ENCODE measurements at regions not wholly inside any gene's neighbourhood (a gene's known extent, or its start where the extent isn't known, plus 50 kb on each side); places are given as distances from the start of the nearest gene placed in this dataset.

DNA sequence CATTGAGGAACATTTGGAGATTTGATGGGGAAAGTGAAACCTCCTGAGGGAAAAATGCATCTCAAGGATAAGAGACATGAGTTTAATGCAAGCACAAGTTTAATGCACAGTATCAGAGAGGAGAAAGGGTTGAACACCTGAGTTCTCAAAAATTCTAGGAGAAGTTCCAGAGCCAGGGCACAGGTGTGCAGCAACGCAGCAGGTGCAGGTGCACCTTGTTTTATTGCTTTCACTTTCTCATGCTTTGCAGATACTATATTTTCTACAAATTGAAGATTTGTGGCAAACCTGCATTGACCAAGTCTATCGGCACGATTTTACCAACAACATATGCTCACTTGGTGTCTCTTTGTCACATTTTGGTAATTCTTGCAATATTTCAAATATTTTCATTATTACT lies 267.6 kb upstream of the HNRNPA3 start:
- Histone ChIP-seq H3K27ac (ENCODE audit: extremely low read length, insufficient read depth, low read length) (no peak overlapping the region), H4K20me1 (ENCODE audit: insufficient read depth, low read length) (no peaks in the 10 kb centered on the region; the same call in 1 of the 2 replicates), H3K36me3 (replicated peaks in 1 of 2; ENCODE audit: control insufficient read depth in 1 of 2, insufficient read depth in 2 of 2, low read length in 2 of 2) (no peaks in the 10 kb centered on the region), H3K4me3 (replicated peaks in 1 of 3; ENCODE audit: insufficient read depth in 1 of 3, low read depth in 2 of 3, low read length in 3 of 3) (no peak overlapping the region), H3K79me2 (ENCODE audit: insufficient read depth, low read length) (no peaks in the 10 kb centered on the region), H3K27me3 (ENCODE audit: control insufficient read depth in 1 of 2, insufficient read depth in 2 of 2, low read length in 2 of 2) (peaks cover 0 to 20% of the 10 kb centered on the region in 2 experiments; a peak in 1 of 5 replicates), H3K4me1 (ENCODE audit: insufficient read depth, low read length) (no peaks in the 10 kb centered on the region), H3K9me3 (ENCODE audit: low read length) (no peaks in the 10 kb centered on the region), H3K4me2 (ENCODE audit: low read depth, low read length) (no peak overlapping the region), H2AFZ (ENCODE audit: low read length) (no peak overlapping the region), H3K9ac (ENCODE audit: insufficient read depth, low read depth, low read length) (no peak overlapping the region)
- POLR2A ChIA-PET: no interaction called here
- DNase-seq (ENCODE audit: low spot score) (no peak), FAIRE-seq (no peak), ATAC-seq (no peak)
- intact Hi-C loops (cut with micrococcal nuclease; ENCODE audit: unreplicated experiment): no loop called here
- 11% methylated on average over 3 of the region's 3 CpGs for WGBS (ENCODE audit: low lambda C conversion rate)
- no TSS peak for BruUV-seq (replicated peaks)
- TF ChIP-seq, protein P1, sequence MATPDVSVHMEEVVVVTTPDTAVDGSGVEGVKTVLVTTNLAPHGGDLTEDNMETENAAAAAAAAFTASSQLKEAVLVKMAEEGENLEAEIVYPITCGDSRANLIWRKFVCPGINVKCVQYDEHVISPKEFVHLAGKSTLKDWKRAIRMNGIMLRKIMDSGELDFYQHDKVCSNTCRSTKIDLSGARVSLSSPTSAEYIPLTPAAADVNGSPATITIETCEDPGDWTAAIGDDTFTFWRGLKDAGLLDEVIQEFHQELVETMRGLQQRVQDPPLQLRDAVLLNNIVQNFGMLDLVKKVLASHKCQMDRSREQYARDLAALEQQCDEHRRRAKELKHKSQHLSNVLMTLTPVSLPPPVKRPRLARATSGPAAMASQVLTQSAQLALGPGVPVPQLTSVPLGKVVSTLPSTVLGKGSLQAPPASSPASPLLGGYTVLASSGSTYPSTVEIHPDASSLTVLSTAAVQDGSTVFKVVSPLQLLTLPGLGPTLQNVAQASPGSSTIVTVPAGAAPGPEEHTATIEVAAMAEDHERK (CRISPR knock-in tag; IDR thresholded peaks at IDR 0.05; ENCODE audit: low read depth): no peak
- TF ChIP-seq SRSF1 (optimal IDR thresholded peaks at IDR 0.05; ENCODE audit: low read depth, low read length): no peak
- TF ChIP-seq ATF7-NPFF (CRISPR knock-in tag; IDR thresholded peaks at IDR 0.05; ENCODE audit: low read depth): no peak
- no peak for TF ChIP-seq KLF6 (CRISPR knock-in tag; IDR thresholded peaks at IDR 0.05)
- no peak for TF ChIP-seq ZNF331 (CRISPR knock-in tag; IDR thresholded peaks at IDR 0.05)
- TF ChIP-seq, protein P2, sequence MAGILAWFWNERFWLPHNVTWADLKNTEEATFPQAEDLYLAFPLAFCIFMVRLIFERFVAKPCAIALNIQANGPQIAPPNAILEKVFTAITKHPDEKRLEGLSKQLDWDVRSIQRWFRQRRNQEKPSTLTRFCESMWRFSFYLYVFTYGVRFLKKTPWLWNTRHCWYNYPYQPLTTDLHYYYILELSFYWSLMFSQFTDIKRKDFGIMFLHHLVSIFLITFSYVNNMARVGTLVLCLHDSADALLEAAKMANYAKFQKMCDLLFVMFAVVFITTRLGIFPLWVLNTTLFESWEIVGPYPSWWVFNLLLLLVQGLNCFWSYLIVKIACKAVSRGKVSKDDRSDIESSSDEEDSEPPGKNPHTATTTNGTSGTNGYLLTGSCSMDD (CRISPR knock-in tag; IDR thresholded peaks at IDR 0.05): no peak
- CTCF ChIA-PET (ENCODE audit: low intra/inter-chr PET ratio, low total read pairs): no interaction called here
- in situ Hi-C loops (cut with HindIII; ENCODE audit: extremely low pct_ligation_motif_present, low pct_unique_long_range_greater_than_20kb): no loop called here

DNA sequence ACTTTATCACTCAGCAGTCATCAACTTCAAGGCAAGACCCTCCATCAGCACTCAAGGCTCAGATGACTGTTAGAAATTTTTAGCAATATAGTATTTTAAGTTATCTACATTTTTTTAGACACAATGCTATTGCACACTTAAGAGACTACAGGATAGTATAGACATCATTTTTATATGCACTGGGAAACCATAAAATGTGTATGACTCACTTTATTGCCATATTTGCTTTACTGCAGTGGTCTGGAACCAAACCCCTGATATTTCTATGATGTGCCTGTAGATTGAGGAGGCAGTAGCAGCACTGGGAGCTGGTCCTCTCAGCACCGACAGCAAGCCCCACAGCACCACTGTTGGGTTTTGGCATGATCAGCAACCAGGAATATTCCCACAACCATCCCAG lies 264.8 kb upstream of the HNRNPA3 start:
- Histone ChIP-seq H3K27me3 (ENCODE audit: control insufficient read depth in 1 of 2, insufficient read depth in 2 of 2, low read length in 2 of 2) (peaks cover 0 to 15% of the 10 kb centered on the region in 2 experiments; a peak in 1 of 5 replicates), H3K4me3 (replicated peaks in 1 of 3; ENCODE audit: insufficient read depth in 1 of 3, low read depth in 2 of 3, low read length in 3 of 3) (no peak overlapping the region), H3K4me1 (ENCODE audit: insufficient read depth, low read length) (no peaks in the 10 kb centered on the region), H3K36me3 (replicated peaks in 1 of 2; ENCODE audit: control insufficient read depth in 1 of 2, insufficient read depth in 2 of 2, low read length in 2 of 2) (no peaks in the 10 kb centered on the region), H3K79me2 (ENCODE audit: insufficient read depth, low read length) (no peaks in the 10 kb centered on the region), H3K9me3 (ENCODE audit: low read length) (no peaks in the 10 kb centered on the region), H2AFZ (ENCODE audit: low read length) (no peak overlapping the region), H3K9ac (ENCODE audit: insufficient read depth, low read depth, low read length) (no peak overlapping the region), H3K27ac (ENCODE audit: extremely low read length, insufficient read depth, low read length) (no peak overlapping the region), H4K20me1 (ENCODE audit: insufficient read depth, low read length) (no peaks in the 10 kb centered on the region), H3K4me2 (ENCODE audit: low read depth, low read length) (no peak overlapping the region)
- intact Hi-C loops (cut with micrococcal nuclease; ENCODE audit: unreplicated experiment): no loop called here
- CTCF ChIA-PET (ENCODE audit: low intra/inter-chr PET ratio, low total read pairs): no interaction called here
- BruUV-seq (replicated peaks): no TSS peak
- in situ Hi-C loops (cut with HindIII; ENCODE audit: extremely low pct_ligation_motif_present, low pct_unique_long_range_greater_than_20kb): no loop called here
- POLR2A ChIA-PET: no interaction called here
- FAIRE-seq (no peak), ATAC-seq (no peak), DNase-seq (ENCODE audit: low spot score) (no peak)
- WGBS (ENCODE audit: low lambda C conversion rate): 9% methylated on average over 1 of the region's 1 CpG
- no peak for TF ChIP-seq SMC3 (IDR thresholded peaks at IDR 0.05; ENCODE audit: low read length)
- TF ChIP-seq, protein P3, sequence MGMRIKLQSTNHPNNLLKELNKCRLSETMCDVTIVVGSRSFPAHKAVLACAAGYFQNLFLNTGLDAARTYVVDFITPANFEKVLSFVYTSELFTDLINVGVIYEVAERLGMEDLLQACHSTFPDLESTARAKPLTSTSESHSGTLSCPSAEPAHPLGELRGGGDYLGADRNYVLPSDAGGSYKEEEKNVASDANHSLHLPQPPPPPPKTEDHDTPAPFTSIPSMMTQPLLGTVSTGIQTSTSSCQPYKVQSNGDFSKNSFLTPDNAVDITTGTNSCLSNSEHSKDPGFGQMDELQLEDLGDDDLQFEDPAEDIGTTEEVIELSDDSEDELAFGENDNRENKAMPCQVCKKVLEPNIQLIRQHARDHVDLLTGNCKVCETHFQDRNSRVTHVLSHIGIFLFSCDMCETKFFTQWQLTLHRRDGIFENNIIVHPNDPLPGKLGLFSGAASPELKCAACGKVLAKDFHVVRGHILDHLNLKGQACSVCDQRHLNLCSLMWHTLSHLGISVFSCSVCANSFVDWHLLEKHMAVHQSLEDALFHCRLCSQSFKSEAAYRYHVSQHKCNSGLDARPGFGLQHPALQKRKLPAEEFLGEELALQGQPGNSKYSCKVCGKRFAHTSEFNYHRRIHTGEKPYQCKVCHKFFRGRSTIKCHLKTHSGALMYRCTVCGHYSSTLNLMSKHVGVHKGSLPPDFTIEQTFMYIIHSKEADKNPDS (CRISPR knock-in tag; IDR thresholded peaks at IDR 0.05): no peak
- no peak for TF ChIP-seq SMYD3 (CRISPR knock-in tag; IDR thresholded peaks at IDR 0.05)
- TF ChIP-seq, protein P4, sequence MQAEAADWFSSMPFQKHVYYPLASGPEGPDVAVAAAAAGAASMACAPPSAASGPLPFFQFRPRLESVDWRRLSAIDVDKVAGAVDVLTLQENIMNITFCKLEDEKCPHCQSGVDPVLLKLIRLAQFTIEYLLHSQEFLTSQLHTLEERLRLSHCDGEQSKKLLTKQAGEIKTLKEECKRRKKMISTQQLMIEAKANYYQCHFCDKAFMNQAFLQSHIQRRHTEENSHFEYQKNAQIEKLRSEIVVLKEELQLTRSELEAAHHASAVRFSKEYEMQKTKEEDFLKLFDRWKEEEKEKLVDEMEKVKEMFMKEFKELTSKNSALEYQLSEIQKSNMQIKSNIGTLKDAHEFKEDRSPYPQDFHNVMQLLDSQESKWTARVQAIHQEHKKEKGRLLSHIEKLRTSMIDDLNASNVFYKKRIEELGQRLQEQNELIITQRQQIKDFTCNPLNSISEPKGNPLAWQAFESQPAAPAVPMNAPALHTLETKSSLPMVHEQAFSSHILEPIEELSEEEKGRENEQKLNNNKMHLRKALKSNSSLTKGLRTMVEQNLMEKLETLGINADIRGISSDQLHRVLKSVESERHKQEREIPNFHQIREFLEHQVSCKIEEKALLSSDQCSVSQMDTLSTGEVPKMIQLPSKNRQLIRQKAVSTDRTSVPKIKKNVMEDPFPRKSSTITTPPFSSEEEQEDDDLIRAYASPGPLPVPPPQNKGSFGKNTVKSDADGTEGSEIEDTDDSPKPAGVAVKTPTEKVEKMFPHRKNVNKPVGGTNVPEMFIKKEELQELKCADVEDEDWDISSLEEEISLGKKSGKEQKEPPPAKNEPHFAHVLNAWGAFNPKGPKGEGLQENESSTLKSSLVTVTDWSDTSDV (CRISPR knock-in tag; IDR thresholded peaks at IDR 0.05): no peak
- TF ChIP-seq ZNF782 (CRISPR knock-in tag; IDR thresholded peaks at IDR 0.05; ENCODE audit: borderline replicate concordance): no peak
- TF ChIP-seq FOXA3 (CRISPR knock-in tag; IDR thresholded peaks at IDR 0.05): no peak

Data from HepG2 (cell line).